ENCODE measurements at regions not wholly inside any gene's neighbourhood (a gene's known extent, or its start where the extent isn't known, plus 50 kb on each side); places are given as distances from the start of the nearest gene placed in this dataset.

GRCh38 chr5:158349987-158350386 lies 491.0 kb upstream of the CLINT1 start:
- Histone ChIP-seq H3K9me1 (ENCODE audit: control insufficient read depth, extremely low read depth, insufficient read depth, low read length) (no peaks in the 10 kb centered on the region), H3K4me2 (ENCODE audit: control insufficient read depth, extremely low read depth, insufficient read depth, low read depth, low read length) (no peak overlapping the region), H3K9ac (ENCODE audit: control insufficient read depth, extremely low read depth, insufficient read depth, low read length) (no peak overlapping the region), H3K79me2 (ENCODE audit: control insufficient read depth, insufficient read depth, low read length) (no peaks in the 10 kb centered on the region), H3K4me3 (ENCODE audit: control insufficient read depth in 2 of 3, extremely low read depth in 1 of 3, insufficient read depth in 2 of 3, low read depth in 1 of 3, low read length in 3 of 3) (no peak overlapping the region), H2AFZ (ENCODE audit: control insufficient read depth, low read length) (no peak overlapping the region), H3K36me3 (ENCODE audit: control insufficient read depth in 2 of 2, extremely low read depth in 1 of 2, insufficient read depth in 2 of 2, low read length in 2 of 2) (no peaks in the 10 kb centered on the region), H3K4me1 (ENCODE audit: control insufficient read depth, extremely low read depth, insufficient read depth, low read length) (no peaks in the 10 kb centered on the region), H3K27me3 (ENCODE audit: control insufficient read depth, extremely low read depth, insufficient read depth, low read length) (no peaks in the 10 kb centered on the region), H4K20me1 (ENCODE audit: control insufficient read depth, extremely low read depth, insufficient read depth, low read length) (no peaks in the 10 kb centered on the region), H3K27ac (ENCODE audit: control insufficient read depth, insufficient read depth, low read length) (no peak overlapping the region), H3K9me3 (ENCODE audit: control insufficient read depth, low read depth, low read length) (no peaks in the 10 kb centered on the region)
- TF ChIP-seq EZH2 (IDR thresholded peaks at IDR 0.05; ENCODE audit: low read length) = no peak
- no peak for TF ChIP-seq CTCF (optimal IDR thresholded peaks at IDR 0.05 in 1 of 3, IDR thresholded peaks at IDR 0.05 in 1 of 3, conservative IDR thresholded peaks at IDR 0.05 in 1 of 3; ENCODE audit: extremely low read depth in 1 of 3, insufficient read depth in 2 of 3, low read length in 3 of 3)
- FAIRE-seq (no peak), DNase-seq (ENCODE audit: low read depth, low spot score) (no peak)
- dilution Hi-C loops (cut with MboI; ENCODE audit: extremely low pct_ligation_motif_present, low sequenced_read_pairs) = no loop called here

- no peaks in the 10 kb centered on the region for H4K20me1 ChIP-seq (ENCODE audit: control insufficient read depth, extremely low read depth, insufficient read depth, low read length)
- no peaks in the 10 kb centered on the region for H3K4me1 ChIP-seq (ENCODE audit: control insufficient read depth, extremely low read depth, insufficient read depth, low read length)
- no peaks in the 10 kb centered on the region for H3K9me1 ChIP-seq (ENCODE audit: control insufficient read depth, extremely low read depth, insufficient read depth, low read length)
- H3K36me3 ChIP-seq (ENCODE audit: control insufficient read depth in 2 of 2, extremely low read depth in 1 of 2, insufficient read depth in 2 of 2, low read length in 2 of 2) = no peaks in the 10 kb centered on the region
- no peaks in the 10 kb centered on the region for H3K79me2 ChIP-seq (ENCODE audit: control insufficient read depth, insufficient read depth, low read length)
- H3K27me3 ChIP-seq (ENCODE audit: control insufficient read depth, extremely low read depth, insufficient read depth, low read length) = no peaks in the 10 kb centered on the region
- no peak overlapping the region for H3K4me2 ChIP-seq (ENCODE audit: control insufficient read depth, extremely low read depth, insufficient read depth, low read depth, low read length)
- dilution Hi-C loops (cut with MboI; ENCODE audit: extremely low pct_ligation_motif_present, low sequenced_read_pairs) = no loop called here
- H2AFZ ChIP-seq (ENCODE audit: control insufficient read depth, low read length) = no peak overlapping the region
- H3K27ac ChIP-seq (ENCODE audit: control insufficient read depth, insufficient read depth, low read length) = no peak overlapping the region
- no peak overlapping the region for H3K9ac ChIP-seq (ENCODE audit: control insufficient read depth, extremely low read depth, insufficient read depth, low read length)
- FAIRE-seq (no peak), DNase-seq (ENCODE audit: low read depth, low spot score) (no peak)
- no peak overlapping the region for H3K4me3 ChIP-seq (ENCODE audit: control insufficient read depth in 2 of 3, extremely low read depth in 1 of 3, insufficient read depth in 2 of 3, low read depth in 1 of 3, low read length in 3 of 3)
- TF ChIP-seq CTCF (optimal IDR thresholded peaks at IDR 0.05 in 1 of 3, IDR thresholded peaks at IDR 0.05 in 1 of 3, conservative IDR thresholded peaks at IDR 0.05 in 1 of 3; ENCODE audit: extremely low read depth in 1 of 3, insufficient read depth in 2 of 3, low read length in 3 of 3) = no peak
- TF ChIP-seq EZH2 (IDR thresholded peaks at IDR 0.05; ENCODE audit: low read length) = no peak
- no peaks in the 10 kb centered on the region for H3K9me3 ChIP-seq (ENCODE audit: control insufficient read depth, low read depth, low read length)
Observed at GRCh38 chr5:158344376-158344775, 485.4 kb upstream of the CLINT1 start.

All from keratinocyte (primary cell).